OCI-LY1 (cell line): ENCODE measurements at regions not wholly inside any gene's neighbourhood (a gene's known extent, or its start where the extent isn't known, plus 50 kb on each side); places are given as distances from the start of the nearest gene placed in this dataset.

Experiments
- H2AFZ ChIP-seq: fragments of 200-600 bp; sonication (generic), shearing (Covaris generic); 2 replicates; pipeline ENCODE4 v1.6.0; 2014; ENCODE audit warnings: antibody characterized with exemption, mild to moderate bottlenecking, low read length
- H3F3A ChIP-seq: fragments of 200-600 bp; sonication (generic), shearing (Covaris generic); 2 replicates; pipeline ENCODE4 v1.6.0; 2014; ENCODE audit warnings: mild to moderate bottlenecking, antibody characterized with exemption, low read length, moderate library complexity; ENCODE audit not compliant: insufficient read depth
- H3K27ac ChIP-seq: fragments of 200-600 bp; sonication (generic); 2 replicates; pipeline ENCODE4 v1.5.1; 2014; ENCODE audit warnings: low read length, mixed run types, mild to moderate bottlenecking, low read depth; ENCODE audit not compliant: poor library complexity, severe bottlenecking
- H3K27me3 ChIP-seq: fragments of 200-600 bp; sonication (generic); 2 replicates; pipeline ENCODE4 v1.6.0; 2014; ENCODE audit warnings: antibody characterized with exemption, mild to moderate bottlenecking, low read length, moderate library complexity; ENCODE audit not compliant: insufficient read depth
- H3K36me3 ChIP-seq: fragments of 200-600 bp; sonication (generic); 2 replicates; pipeline ENCODE4 v1.6.1; 2014; ENCODE audit warnings: mild to moderate bottlenecking, antibody characterized with exemption, low read length, moderate library complexity, mixed read lengths; ENCODE audit not compliant: insufficient read depth
- H3K4me1 ChIP-seq: fragments of 200-600 bp; sonication (generic); 2 replicates; pipeline ENCODE4 v1.5.1; 2014; ENCODE audit warnings: mild to moderate bottlenecking, low read length, moderate library complexity; ENCODE audit not compliant: insufficient read depth, severe bottlenecking
- H3K4me2 ChIP-seq: fragments of 200-600 bp; sonication (generic), shearing (Covaris generic); 2 replicates; pipeline ENCODE4 v1.6.1; 2014; ENCODE audit warnings: low read length
- H3K4me3 ChIP-seq: fragments of 200-600 bp; sonication (generic); 2 replicates; pipeline ENCODE4 v1.5.1; 2014; ENCODE audit warnings: low read length, low read depth, mild to moderate bottlenecking, mixed read lengths; ENCODE audit not compliant: poor library complexity, severe bottlenecking
- H3K79me2 ChIP-seq: fragments of 200-600 bp; shearing (Covaris generic); 2 replicates; pipeline ENCODE4 v1.6.1; 2016; ENCODE audit warnings: mixed run types, low read length, mixed read lengths; ENCODE audit not compliant: insufficient read depth
- H3K9ac ChIP-seq: fragments of 200-600 bp; sonication (generic), shearing (Covaris generic); 2 replicates; pipeline ENCODE4 v1.6.1; 2014; ENCODE audit warnings: mild to moderate bottlenecking, low read length, mixed read lengths
- H3K9me2 ChIP-seq: fragments of 200-600 bp; sonication (generic), shearing (Covaris generic); 2 replicates; pipeline ENCODE4 v1.6.1; 2014; ENCODE audit warnings: low read depth, mild to moderate bottlenecking, low read length, mixed read lengths
- H3K9me3 ChIP-seq: fragments of 200-600 bp; shearing (Covaris generic); 2 replicates; pipeline ENCODE4 v1.6.1; 2014; ENCODE audit warnings: low read length, mixed read lengths
- H4K20me1 ChIP-seq: fragments of 200-600 bp; sonication (generic), shearing (Covaris generic); 2 replicates; pipeline ENCODE4 v1.6.0; 2016; ENCODE audit warnings: mild to moderate bottlenecking, low read length; ENCODE audit not compliant: insufficient read depth
- CTCF ChIP-seq: fragments of 200-600 bp; sonication (generic), shearing (Covaris generic); IDR thresholded peaks from 2 replicates; pipeline ENCODE4 v1.5.1; 2017; ENCODE audit warnings: mild to moderate bottlenecking, antibody characterized with exemption, low read length, moderate library complexity, mixed read lengths
- EZH2 ChIP-seq: fragments of 200-600 bp; sonication (generic), shearing (Covaris generic); IDR thresholded peaks from 2 replicates; pipeline ENCODE4 v1.8.0; 2017; ENCODE audit warnings: borderline replicate concordance, mixed run types, mild to moderate bottlenecking, antibody characterized with exemption, low read length, moderate library complexity, mixed read lengths

GRCh38 chr13:79867254-79867653 is 386.3 kb downstream of the NDFIP2 start:
- Histone ChIP-seq H3K9me2 (no peaks in the 10 kb centered on the region), H4K20me1 (no peaks in the 10 kb centered on the region), H3K27me3 (no peaks in the 10 kb centered on the region), H3F3A (no peaks in the 10 kb centered on the region), H3K4me1 (no peaks in the 10 kb centered on the region), H2AFZ (no peak overlapping the region), H3K9ac (no peak overlapping the region), H3K9me3 (no peaks in the 10 kb centered on the region), H3K4me2 (no peak overlapping the region), H3K36me3 (no peaks in the 10 kb centered on the region), H3K4me3 (no peak overlapping the region), H3K27ac (no peak overlapping the region), H3K79me2 (no peaks in the 10 kb centered on the region)
- TF ChIP-seq CTCF (no peak), EZH2 (no peak)

GRCh38 chr13:79866436-79866835 is 385.5 kb downstream of the NDFIP2 start:
- Histone ChIP-seq H3K79me2 (no peaks in the 10 kb centered on the region), H3K36me3 (no peaks in the 10 kb centered on the region), H3K4me2 (no peak overlapping the region), H3K27ac (no peak overlapping the region), H3K9me2 (no peaks in the 10 kb centered on the region), H3K9me3 (no peaks in the 10 kb centered on the region), H3K9ac (no peak overlapping the region), H2AFZ (no peak overlapping the region), H3K4me3 (no peak overlapping the region), H3F3A (no peaks in the 10 kb centered on the region), H4K20me1 (no peaks in the 10 kb centered on the region), H3K27me3 (no peaks in the 10 kb centered on the region), H3K4me1 (no peaks in the 10 kb centered on the region)
- TF ChIP-seq EZH2 (no peak), CTCF (no peak)

- H3K9ac ChIP-seq, result no peak overlapping the region
- H3K27me3 ChIP-seq, result no peaks in the 10 kb centered on the region
- no peaks in the 10 kb centered on the region for H4K20me1 ChIP-seq
- no peaks in the 10 kb centered on the region for H3K4me1 ChIP-seq
- no peak overlapping the region for H3K4me3 ChIP-seq
- no peaks in the 10 kb centered on the region for H3K79me2 ChIP-seq
- H3K36me3 ChIP-seq, result no peaks in the 10 kb centered on the region
- H3K9me3 ChIP-seq, result no peaks in the 10 kb centered on the region
- no peak overlapping the region for H2AFZ ChIP-seq
- no peaks in the 10 kb centered on the region for H3F3A ChIP-seq
- H3K9me2 ChIP-seq, result no peaks in the 10 kb centered on the region
- H3K27ac ChIP-seq, result no peak overlapping the region
- TF ChIP-seq CTCF (no peak), EZH2 (no peak)
- H3K4me2 ChIP-seq, result no peak overlapping the region
Observed at GRCh38 chr13:79862515-79862914, 381.6 kb downstream of the NDFIP2 start.
